HS-5 (cell line): ENCODE measurements at regions not wholly inside any gene's neighbourhood (a gene's known extent, or its start where the extent isn't known, plus 50 kb on each side); places are given as distances from the start of the nearest gene placed in this dataset.

Experiments
- DNase-seq: peaks from one replicate; pipeline ENCODE4 v3.0.0-alpha.2; 2012; ENCODE audit warnings: low read depth

DNA sequence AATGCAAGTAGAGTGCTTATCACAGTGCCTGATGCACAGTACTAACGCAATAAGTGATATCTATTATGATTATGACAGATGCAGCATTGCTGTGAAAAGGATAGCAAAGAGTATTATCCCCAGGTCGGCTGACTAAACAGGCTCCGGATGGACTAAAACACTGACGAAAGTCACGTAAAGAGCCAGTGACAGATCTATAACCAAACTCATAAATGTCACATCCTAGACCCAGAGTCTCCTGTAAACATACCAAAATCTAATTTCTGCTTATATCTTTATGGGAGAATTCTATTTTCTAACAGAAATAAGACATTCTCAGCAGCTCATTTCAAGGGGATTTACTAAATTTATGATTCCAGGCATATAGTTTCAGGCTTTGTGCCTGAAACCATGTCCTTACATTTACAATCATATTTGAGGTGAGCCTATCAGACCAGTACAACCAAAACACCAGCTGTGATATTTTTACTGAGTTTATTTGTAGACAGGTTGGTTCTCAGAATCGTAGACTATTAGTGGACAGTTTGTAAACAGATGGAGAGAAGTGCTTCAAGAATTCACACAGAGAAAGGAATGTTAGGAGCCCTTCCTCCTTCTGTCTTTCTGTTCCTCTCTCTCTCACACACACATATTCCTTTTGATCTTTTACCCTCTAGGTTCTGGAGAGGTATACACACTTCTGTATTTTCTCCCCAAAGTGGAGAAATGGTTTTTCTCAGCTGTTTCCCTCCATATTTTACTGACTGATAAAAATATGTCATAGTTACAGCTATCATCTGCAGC is 52.4 kb upstream of the WDR26 start:
- DNase-seq = no peak

DNA sequence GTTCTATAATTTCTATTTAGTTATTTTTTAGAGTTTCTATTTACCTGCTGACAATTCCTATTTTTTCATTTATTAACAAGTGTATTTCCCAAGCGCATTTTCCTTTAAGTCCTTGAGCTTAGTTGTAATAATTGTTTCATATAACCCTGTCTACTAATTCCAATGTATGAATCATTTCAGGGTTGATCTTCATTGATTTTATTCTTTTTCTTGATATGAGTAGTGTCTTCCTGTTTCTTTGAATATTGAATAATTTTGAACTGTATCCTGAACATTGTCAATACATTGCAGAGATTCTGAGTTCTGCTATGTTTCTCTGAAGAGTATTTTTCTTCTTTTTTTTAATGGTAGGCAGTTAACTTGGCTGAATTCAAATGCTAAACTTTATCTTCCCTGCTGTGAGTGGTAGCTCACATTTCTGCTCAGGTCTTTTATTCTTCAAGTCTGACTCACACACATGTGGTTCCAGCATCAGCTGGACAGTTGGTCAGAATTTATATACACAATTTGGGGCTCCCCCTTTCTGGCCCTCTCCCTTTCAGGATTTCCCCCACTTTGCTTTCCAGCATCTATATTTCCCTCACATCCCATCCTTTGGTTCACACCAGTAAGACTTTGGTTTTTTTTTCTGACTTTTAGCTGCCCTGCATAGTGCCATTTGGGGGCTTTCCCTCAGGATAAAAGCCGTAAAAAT is 54.4 kb upstream of the WDR26 start:
- no peak for DNase-seq

DNA sequence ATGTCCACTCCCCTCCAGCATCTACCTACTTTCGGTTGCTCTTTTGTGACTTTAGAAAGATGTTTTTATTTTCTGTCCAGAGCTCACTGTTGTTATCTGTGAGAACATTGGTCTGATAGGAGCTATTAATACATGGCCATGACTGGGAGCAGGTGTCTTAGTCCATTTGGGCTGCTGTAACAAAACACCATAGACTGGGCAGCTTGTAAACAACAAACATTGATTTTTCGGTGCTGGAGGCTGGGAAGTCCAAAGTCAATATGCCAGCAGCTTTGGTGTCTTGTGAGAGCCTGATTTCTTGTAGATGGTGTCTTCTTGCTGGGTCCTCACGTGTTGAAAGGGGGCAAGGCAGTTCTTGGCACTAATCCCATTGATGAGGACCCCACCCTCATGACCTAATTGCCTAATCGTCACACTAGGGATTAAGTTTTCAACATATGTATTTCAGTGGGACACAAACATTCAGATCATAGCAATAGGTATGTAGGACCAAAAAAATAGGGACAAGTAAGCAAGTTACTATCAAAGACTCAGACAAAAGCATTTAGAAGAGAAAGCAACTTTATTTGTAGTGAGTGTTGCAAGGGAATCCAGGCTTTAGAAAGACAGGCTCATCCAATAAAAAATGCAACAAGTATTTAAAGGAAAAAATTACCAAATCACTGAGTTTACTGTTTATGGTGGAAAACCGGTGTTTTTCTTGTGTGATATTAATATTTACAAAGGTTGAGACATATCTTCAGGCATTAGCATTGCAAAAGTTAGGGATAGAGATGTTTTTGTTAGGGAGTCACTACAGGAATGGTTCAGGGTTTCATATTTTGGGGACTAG is 55.2 kb upstream of the WDR26 start:
- no peak for DNase-seq

DNA sequence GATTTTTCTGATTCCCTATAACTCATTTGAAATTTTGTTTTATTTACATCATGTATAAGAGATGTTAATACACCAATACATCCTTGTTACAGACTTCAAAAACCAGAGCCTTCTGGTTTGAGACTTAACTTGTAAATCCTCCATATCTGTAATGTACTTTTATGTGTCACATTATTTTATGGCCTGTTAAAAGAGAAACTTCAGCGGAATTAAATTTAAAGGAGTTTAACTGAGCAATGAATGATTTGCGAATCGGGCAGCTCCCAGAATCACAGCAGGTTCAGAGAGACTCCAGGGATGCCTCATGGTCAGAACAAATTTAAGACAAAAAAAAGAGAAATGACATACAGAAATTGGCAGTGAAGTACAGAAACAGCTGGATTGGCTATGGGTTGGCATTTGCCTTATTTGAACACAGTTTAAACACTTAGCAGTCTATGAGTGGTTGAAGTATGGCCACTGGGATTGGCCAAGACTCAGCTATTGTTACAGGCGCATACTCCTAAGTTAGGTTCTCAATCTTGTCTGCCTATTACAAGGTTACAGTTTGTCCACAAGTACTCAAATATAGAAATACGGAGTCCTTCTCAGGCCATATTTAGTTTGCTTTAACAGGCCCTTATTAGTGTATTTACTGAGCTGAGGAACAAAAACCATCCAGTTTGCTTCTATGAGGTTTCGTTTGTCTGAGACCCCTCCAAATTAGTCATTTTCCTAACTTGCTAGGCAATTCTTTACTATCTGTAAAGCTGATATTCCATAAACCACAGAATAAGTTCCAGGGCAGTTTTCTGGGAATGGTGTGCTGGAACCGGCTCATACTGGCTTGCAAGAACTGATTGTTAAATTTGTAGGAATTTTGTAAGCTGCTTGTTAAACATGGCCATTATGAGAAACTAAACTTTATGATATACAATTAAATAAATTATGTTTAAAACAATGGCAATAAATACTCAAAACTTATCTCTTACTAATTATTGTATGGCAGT is 56.2 kb upstream of the WDR26 start:
- no peak for DNase-seq

DNA sequence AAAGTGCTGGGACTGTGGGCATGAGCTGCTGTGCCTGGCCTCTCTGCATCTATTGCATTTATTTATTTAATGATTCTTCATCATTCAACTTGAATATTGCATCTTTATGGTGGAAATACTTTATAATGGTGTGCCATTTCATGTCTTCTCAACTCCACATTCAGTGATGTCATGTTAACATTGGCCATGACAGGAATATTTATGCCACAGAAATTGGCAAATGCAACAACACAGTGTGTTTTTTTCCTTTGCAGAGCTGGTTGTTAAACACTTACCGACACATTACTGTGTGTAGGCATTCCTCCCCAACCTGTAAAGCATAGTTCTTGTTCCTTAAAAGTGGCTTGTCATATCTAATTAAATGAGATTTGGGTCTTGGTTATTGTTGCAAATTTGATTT is 57.4 kb upstream of the WDR26 start:
- no peak for DNase-seq

DNA sequence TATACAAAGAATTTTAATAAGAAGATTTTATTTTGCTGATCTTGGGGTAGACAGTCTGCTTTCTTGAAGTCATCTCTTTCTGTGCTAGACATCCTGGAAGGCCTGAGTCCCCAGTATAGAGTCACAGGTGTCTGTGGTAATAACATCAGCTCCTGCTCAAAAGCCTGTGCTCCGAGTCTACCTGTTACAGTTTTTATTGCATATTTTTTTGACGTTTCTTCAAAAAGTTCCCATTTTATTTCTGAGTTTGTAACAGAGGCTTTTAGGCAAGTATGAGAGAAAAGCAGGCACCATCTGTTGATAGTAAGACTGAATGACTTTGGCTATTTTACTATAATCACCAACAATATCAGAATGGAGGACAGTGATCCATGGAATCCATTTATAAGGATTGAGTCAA is 58.0 kb upstream of the WDR26 start:
- DNase-seq = no peak

DNA sequence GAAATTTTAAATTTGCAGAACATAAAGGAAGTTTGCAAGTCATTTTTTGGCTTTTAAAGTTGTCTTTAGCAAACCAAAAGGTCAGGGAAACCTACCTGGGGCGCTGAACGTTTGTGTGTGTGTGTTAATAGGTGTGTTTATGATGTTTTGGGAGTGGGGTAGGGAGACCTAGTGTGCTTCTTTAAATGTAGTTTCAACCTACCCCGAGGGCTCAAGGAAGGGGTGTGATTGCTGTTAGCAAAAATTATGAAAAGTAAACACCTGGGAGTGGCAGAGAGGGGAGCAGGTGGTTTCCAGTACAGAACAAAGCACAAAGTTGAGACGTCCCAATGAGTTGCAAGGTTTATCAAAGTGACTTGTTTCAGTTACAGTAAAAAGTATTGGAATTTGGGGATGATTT is 58.7 kb upstream of the WDR26 start:
- DNase-seq = no peak

DNA sequence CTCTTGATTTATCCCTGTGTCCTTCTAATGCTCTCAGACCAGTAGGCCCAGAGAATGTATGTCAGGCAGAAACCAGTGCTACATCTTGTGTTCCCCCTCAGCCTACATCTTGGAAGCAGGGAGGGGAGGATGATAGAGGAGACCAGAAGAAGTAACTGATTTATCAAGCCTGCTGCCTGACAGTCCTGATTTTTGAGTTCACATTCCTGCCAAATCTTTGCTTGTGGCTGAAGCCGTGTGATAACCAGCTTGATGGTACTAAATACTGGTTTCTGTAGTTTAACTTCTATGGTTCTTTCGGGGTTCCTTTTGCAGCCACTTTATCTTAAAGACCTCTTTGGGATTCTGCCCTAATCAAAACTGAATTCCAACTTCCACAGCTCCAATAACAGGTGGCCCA is 59.7 kb upstream of the WDR26 start:
- DNase-seq = no peak

DNA sequence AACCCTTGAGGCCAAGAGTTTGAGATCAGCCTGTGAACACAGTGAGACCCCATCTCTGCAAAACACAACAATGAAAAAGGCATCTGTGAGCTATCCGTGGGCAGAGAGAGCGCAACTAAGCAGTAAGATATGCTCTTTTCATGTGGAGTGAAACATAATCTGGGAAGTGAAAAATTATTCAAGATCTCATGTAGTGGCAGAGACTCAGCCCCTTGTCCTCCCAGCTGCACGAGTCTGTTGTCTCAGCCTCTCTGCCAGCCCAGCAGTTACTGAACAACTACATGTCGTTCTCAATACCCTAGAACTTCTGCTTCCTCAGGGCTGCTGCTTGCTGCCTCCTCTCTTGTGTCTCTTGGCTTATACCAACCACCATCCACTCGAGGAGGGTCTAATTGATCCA is 61.3 kb upstream of the WDR26 start:
- no peak for DNase-seq

DNA sequence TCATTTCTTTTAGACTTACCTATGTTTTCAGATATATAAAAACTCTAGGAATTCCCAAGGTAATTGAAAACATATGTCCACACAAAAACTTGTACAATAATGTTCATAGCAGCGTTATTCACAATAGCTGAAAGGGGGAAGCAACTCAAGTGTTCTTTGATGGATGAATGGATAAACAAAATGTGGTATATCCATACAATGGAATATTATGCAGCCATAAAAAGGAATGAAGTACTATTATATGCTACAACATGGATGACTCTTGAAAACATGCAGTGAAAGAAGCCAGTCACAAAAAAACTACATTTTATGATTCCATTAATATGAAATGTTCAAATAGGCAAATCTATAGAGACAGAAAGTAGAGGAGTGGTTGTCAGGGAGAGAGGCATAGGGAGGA is 62.2 kb upstream of the WDR26 start:
- no peak for DNase-seq

DNA sequence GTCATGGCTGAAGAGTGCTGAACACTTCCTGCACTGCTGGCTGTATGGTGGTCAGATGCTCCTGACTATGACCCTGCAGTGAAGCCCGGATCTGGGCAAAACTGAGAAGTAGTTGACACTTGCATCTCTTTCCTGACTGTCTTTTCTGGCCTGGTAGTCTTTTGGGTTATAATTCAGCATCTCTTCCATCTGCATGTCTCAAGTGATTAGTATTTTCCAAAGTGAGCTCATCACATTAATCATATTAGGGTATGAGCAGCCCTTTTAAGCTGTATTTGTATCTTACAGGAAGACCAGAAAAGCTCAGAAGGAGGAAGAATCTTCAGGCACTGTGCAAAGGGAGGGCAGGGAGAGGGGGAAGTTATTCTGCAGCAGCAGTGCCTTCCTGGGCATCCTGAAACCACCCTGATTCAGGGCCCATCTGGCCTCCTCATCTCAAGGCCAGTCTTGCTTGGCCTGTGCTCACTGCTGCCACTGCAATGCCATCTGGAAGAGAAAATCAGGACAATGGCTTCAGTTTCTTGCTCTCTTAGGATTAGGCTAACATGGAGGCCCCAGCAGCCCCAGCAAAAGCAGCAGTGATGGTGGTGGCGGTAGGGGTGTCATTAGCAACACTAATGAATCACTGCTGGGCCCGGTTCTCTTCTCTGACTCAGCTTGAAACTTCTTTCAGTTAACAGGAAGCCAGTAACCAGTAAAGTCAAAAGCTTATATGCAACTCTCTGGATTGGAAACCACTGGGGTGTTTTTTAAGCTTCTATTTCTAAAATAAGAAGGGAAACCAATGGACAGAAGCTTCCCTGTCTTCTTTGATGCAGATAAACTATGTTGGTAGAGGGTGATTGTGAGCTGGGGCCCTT is 63.3 kb upstream of the WDR26 start:
- peak; percentile 88 for DNase-seq

DNA sequence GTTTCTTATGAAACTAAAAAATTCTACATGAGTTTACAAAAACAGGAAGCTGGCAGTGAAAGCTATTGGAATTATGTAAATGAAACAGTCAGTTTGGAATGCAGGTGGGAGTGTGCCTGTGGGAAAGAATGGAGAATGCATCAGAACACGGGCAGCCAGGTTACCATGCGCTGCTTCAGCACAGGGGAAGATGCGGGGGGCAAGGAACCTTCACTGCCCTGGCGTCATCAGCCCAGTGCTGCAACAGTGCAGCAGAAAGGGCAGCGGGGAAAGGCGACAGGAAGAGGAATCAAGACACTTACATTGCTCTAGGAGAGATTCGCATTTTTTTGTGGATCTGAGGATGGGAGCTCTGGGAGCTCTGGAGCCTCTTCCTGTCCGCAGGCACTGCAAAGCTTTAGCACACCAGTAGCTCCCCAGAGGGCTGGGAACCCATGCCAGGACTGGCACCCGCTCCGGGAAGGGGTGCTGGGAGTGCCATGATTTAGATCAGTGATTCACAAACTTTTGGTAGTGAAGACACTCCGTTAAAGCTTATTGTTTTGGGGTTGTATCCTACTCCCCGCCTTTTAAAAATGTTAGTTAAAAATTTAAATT is 64.1 kb upstream of the WDR26 start:
- no peak for DNase-seq

DNA sequence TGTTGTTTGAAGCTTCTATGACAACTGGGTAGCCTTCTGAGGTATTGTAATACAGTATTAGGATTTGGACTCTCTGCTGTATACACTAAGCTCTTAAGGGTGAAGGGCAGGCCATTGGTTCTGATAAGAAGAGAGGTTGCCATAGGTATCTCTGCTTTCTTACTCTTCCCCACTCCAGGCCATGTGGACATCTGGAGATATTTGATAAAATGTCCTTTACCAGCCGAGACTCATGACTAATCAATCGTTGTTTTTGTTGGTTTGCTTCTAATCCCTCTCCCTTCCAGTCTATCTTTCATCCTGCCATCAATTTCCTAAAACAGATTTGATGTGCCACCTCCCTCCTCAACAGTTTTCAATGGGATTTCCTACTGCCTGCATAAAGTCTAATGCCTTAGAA is 64.6 kb upstream of the WDR26 start:
- DNase-seq = no peak

DNA sequence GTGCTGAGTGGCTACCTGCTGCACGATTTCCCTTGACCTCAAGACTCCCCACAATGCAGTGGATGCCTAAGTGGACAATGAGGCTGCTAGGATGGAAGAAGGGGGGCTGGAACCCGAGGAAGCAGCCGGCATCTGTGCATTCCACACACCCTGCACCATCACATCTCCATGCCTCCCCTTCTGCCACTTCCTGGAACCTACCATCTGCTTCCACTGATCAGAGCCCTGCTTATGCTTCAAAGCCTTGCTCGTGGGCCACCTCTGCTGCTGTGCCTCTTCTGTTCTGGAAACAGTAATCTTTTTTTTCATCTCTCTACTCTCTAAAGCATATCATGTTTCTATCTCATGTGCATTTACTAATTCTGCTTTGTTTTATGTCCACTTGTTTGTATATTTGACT is 66.2 kb upstream of the WDR26 start:
- no peak for DNase-seq

DNA sequence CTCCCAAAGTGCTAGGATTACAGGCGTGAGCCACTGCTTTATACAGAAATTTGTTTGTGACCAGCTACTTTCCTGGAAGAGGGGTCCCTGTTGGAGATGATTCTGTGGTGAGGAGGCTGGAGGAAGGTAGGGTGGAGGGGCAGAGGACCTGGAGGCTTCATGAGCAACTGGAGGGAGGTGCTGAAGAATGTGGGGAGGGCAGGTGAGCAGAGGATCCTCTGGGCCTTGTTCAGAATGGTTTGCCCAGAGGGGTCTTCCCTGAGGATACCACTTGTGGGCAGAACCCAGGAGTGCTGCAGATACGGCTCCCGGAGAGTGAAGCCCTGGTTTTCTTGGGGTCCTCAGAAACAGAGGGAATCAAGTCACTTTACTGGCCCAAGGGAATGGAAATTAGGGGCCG is 67.2 kb upstream of the WDR26 start:
- no peak for DNase-seq

DNA sequence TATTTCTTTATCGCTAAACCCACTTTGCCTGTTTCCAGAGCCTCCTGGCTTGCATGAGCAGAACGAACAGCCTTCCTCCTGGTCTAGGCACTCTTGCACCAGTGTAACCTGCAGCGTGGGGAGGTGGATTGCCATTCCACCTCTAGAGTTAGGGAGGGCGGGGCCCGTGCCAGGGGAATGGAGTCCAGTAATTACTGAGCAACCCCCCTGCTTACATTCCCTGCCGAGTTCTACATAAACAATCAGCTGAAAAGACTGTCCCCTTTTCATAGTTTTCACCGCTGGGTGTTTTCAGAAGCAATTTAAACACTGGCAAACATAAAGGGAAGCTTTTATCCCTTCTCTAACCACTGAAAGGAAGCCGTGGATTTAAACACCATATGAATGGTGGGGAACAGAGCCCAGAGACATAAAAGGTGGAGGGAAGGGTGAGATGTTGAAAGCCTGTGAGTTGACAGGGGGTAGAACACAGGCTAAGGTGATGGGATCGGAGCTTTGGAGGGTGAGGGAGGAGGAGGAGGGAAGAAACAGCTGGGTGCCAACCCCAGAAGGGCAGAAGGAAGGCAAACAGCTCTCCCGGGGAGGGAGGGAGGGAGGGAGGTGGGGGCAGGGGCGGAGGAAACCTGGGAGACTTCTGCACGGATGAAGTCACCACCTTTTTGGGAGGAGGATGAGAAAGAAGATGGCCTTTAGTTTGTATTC is 68.0 kb upstream of the WDR26 start:
- no peak for DNase-seq

DNA sequence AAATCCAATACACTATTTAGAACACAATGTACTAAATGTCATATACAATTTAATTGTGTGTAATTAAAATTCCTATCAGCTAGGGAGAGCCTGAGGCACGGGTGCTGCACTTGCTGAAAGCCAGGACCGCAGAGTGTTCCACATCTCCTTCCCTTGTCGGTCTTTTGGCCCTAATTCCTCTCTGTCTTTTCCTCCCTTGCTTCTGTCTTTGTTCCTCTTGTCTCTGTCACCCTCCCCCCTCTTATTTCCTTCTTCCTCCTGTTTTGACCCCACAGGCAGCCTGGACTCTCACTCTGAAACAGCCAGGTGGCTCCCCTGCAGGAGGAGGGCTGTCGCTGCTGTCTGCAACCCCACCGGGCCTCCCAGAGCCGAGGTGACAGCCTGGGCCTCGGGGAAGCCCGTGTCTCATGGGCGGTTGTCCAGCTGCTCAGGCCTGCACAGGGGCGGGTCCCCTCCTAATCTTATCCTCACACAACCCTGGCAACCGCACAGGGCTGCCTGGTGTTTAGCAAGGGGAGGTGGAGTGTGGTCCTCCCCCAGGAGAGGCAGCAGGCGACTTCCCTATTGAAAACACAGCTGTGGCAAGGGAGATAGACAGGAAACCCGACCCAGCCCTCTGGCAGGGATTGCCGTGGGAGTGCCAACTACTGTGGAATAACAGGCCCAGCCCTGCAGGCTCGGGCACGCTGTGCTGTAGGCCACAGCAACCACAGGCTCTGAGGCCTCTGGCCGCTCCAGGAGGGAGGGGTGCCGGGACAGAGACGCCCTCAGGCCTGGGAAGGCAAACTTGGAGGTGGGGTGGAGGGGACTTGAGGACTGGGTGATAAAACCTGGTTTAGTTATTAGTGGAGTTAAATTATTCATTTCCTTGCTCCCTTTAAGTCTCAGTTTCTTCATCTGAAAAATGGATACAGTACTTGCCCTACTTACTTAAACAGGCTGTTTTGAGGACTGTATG is 68.8 kb upstream of the WDR26 start:
- no peak for DNase-seq

DNA sequence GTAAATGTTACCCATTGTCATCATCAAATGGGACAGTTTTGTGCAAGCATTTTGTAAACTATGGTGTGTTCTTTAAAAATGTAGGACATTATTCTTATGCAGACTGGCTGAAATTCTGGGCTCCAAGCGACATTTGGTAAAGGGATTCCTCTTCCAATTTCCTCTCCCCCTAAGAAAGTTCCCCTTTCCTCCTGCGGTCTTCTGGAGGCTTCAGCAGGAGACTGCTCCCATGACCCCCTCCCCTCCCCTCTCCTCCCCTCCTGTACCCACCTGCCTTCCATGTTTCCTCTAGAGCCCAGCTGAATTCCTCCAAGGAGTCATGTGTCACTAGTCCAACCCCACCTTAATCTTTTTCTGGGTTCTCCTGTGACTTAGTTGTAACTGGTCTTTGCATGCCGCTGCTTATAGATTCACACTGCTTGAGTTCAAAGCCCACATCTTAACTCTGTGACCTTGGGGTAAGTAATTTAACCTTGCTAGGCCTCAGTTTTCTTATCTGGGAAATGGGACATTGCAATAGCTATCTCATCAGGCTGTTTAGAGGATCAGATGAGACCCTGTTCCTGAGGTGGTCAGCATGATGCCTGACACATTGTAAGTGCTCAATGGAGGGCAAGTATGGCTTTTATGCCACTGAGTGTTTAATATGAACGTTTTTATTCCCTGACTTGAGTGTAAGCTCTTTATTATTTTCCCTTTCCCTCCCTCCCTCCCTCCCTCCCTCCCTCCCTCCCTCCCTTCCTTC is 69.9 kb upstream of the WDR26 start:
- DNase-seq = no peak
